AG04449 (cell line): ENCODE measurements at regions not wholly inside any gene's neighbourhood (a gene's known extent, or its start where the extent isn't known, plus 50 kb on each side); places are given as distances from the start of the nearest gene placed in this dataset.

Experiments used
- CTCF ChIA-PET: fragments of 350-600 bp; formaldehyde crosslinking; extraction: SDS; loops from one replicate; lab custom pipeline; 2021; ENCODE audit warnings: antibody characterized with exemption; lab: Yijun Ruan, JAX
- POLR2A ChIA-PET: fragments of 400-600, 350-600 bp; formaldehyde crosslinking; extraction: SDS; loops from one replicate; lab custom pipeline; 2020; ENCODE audit warnings: antibody characterized with exemption, inconsistent platforms; lab: Yijun Ruan, JAX
- DNase-seq: peaks from one replicate; pipeline ENCODE4 v3.0.0-alpha.2; 2010; ENCODE audit warnings: low read depth, low spot score
- H3K4me3 ChIP-seq: 2 replicates; pipeline ENCODE4 v1.5.1; 2011; ENCODE audit warnings: low read depth, mild to moderate bottlenecking, control low read depth, low read length
- TF ChIP-seq, protein P1 (sequence below): IDR thresholded peaks from one replicate; pipeline ENCODE4 v1.5.1; 2011; ENCODE audit warnings: mild to moderate bottlenecking, moderate library complexity, low read length, control low read depth, inconsistent platforms; ENCODE audit not compliant: insufficient read depth; ENCODE audit errors: missing control alignments

DNA sequence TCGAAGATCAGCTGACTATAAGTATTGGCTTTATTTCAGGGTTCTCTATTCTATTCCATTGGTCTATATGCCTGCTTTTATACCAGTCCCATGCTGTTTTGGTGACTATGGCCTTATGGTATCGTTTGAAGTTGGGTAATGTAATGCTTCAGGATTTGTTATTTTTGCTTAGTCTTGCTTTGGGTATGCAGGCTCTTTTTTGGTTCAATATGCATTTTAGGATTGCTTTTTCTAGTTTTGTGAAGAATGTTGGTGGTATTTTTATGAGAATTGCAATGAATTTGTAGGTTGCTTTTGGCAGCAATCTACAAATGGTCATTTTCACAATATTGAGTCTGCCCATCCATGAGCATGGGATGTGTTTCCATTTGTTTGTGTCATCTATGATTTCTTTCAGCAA lies 951.9 kb upstream of the SLITRK1 start:
- no peak overlapping the region for H3K4me3 ChIP-seq
- ChIA-PET CTCF (no interaction called here), POLR2A (no interaction called here)
- DNase-seq = no peak
- TF ChIP-seq, protein P1, sequence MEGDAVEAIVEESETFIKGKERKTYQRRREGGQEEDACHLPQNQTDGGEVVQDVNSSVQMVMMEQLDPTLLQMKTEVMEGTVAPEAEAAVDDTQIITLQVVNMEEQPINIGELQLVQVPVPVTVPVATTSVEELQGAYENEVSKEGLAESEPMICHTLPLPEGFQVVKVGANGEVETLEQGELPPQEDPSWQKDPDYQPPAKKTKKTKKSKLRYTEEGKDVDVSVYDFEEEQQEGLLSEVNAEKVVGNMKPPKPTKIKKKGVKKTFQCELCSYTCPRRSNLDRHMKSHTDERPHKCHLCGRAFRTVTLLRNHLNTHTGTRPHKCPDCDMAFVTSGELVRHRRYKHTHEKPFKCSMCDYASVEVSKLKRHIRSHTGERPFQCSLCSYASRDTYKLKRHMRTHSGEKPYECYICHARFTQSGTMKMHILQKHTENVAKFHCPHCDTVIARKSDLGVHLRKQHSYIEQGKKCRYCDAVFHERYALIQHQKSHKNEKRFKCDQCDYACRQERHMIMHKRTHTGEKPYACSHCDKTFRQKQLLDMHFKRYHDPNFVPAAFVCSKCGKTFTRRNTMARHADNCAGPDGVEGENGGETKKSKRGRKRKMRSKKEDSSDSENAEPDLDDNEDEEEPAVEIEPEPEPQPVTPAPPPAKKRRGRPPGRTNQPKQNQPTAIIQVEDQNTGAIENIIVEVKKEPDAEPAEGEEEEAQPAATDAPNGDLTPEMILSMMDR = no peak

DNA sequence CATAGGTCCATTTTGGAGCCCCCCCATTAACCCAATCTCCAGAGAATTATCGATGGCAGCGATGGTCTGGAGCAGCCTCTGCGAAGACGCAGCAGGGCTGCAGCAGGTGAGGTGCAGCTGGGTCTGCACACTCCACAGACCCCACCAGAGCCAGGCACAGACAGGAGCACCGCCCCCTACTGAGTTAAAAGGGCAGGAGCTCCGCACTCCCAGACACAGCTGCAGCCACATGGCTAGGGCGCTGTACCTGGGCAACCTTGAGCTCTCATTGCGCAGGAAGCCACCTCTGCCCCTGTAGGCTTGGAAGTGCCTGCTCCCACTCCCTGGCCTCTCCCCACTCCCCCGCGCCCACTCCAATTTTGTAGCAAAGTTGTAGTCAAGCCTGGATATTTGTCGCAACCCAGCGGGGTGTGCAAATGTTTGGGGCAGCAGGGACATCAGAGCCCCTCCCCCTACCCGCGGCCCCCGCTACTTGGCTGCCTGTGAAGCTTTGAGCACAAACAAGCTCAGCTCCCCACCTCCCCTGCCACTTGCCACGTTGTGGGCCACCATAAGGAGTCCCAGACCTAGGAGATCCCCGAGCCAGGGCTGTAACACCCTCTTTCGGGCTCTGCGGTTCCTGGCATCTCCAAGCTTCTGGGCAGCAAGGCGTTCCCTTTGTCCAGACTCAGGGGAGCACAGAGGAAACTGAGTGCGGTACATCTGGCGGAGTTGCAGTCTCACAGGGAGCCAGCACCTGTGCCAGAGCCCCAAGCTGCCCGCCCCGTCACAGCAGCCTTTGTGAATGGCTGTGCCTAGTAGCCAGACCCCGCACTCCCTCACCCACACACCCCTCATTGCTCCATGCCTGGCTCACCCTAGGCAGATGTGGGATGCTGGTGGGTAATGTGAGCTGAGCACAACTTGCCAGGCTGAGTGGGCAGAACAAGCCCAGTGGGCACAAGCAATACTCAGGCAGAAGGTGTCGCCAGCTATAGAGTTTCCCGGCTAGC lies 949.7 kb upstream of the SLITRK1 start:
- TF ChIP-seq, protein P1 = no peak
- no peak for DNase-seq
- H3K4me3 ChIP-seq = no peak overlapping the region
- ChIA-PET CTCF (no interaction called here), POLR2A (no interaction called here)

DNA sequence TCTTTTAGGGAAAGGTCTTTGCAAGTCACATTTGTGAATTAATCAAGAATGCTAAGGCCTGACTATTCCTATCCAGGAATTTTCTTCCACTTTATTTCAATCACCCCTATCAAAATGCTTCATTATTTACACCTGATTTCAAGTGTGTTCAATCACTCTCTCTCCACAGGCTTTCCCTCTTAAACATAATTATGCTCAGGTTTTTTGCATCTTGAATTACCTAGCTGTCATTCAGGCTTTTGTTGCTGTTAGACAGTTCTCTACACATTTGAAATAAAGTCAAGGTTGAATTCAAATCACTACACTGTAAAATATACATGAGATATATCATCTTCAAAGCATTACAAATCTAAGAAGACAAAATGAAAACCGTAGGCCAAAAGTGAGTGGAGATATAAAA lies 941.3 kb upstream of the SLITRK1 start:
- TF ChIP-seq, protein P1 = no peak
- no peak for DNase-seq
- CTCF ChIA-PET = no interaction called here
- no peak overlapping the region for H3K4me3 ChIP-seq
- POLR2A ChIA-PET = no interaction called here

DNA sequence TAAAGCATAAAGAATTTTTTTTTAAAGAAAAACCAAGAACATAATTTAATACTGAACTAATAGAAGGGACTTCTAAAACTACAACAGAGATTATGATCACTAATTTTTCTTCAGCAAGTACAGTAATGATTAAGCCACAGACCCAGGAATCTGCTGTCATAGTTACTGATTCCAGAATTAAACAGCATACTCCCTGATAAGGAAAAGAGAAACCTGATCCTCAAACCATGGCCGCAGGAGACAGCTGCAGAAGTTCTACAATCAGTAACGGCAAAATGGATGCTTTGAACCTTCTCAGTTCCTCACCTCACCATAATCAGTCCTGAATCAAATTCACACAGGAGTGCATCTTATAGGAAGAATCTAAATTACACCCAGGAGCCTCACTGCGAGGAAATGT lies 939.0 kb upstream of the SLITRK1 start:
- ChIA-PET CTCF (no interaction called here), POLR2A (no interaction called here)
- H3K4me3 ChIP-seq = no peak overlapping the region
- DNase-seq = no peak
- TF ChIP-seq, protein P1 = no peak

DNA sequence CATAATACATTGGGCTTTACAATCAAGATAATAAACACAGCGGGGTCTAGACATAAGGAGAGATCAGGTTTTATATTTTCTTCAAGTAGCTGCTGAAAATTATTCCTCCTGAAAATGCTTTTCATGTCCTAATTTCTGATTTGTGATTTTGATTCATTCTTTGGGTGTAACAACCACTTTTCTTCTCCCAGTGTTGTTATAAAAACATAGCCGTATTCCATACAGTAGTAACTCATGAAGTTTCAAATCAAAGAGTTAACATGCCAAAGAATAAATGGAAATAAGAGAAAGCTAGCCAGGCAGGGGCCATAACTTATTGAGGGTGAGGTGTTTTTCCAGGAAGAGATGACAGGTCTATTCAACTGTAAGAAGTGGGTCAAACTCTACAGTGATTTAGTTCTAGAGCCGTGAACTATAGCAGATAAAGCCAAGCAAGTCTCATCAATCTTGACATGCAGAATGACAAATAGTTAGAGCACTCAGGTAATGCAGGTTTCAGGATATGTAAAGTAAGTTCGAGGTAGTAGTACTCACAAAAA lies 934.4 kb upstream of the SLITRK1 start:
- no peak for DNase-seq
- TF ChIP-seq, protein P1 = no peak
- ChIA-PET CTCF (no interaction called here), POLR2A (no interaction called here)
- no peak overlapping the region for H3K4me3 ChIP-seq

DNA sequence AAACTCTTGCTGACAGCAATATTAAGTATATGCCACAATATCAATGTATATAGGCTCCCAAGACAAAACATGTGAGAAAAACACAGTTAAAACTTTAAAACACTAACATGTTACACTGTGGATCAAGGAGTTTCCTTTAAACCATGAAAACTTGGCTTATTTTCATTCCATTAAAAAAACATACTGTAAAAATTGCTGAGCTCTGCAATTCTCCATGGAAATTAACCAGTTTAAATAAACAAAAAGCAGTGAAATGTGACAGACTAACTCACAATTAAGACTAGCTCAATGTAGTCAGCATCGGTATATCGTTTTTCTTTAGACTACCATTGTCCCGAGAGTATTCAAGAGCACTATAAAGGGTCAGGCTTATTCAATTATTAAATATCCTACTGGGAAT lies 930.5 kb upstream of the SLITRK1 start:
- CTCF ChIA-PET = no interaction called here
- POLR2A ChIA-PET = no interaction called here
- no peak overlapping the region for H3K4me3 ChIP-seq
- TF ChIP-seq, protein P1 = no peak
- no peak for DNase-seq
